NCI-H1417 (cell line): ENCODE measurements at regions not wholly inside any gene's neighbourhood (a gene's known extent, or its start where the extent isn't known, plus 50 kb on each side); places are given as distances from the start of the nearest gene placed in this dataset.
"Not testable (repeated sequence)": the region's sequence is repeated elsewhere in the genome, so short reads cannot be mapped to it uniquely, and the experiment has no call there.

ENCODE experiments used
- DNase-seq, 3 experiments: peaks; one replicate each; lab custom pipeline; 2025; lab: John Stamatoyannopoulos, UW

DNA sequence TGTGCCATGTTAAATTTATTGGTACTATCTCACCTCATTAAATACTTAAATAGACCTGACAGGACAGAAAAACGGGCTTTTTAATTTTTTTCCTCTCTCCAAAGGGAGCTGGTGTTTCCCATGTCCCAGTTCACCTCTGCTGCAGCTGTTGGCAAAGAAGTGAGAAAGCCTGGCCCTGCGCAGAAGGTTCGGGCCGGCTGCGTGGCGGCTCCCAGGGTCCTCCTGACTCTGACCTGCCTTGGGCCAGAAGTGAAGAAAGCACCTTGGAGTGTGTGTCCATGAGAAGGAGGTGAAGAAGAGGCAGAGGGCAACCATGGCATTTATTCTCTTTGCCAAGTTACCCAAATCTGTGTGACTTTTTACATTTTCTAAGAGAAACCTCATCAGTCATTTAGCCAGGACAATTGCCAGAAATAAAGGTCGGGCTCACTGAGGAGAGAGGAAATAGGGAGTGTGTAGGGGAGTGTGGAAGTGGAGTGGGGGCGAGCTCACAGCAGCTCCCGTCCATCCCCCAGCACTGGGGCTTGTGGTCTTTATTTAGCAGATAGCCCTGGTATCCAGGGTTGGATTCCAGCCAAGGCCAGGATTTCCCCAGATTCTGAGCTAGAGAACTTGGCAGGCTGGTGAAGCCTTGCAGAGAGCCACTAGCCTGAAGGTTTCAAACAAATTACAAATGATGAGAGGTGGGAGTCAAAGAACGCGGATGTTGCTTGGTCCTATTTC, 102.4 kb upstream of the CADM1 start:
- no peak for DNase-seq

DNA sequence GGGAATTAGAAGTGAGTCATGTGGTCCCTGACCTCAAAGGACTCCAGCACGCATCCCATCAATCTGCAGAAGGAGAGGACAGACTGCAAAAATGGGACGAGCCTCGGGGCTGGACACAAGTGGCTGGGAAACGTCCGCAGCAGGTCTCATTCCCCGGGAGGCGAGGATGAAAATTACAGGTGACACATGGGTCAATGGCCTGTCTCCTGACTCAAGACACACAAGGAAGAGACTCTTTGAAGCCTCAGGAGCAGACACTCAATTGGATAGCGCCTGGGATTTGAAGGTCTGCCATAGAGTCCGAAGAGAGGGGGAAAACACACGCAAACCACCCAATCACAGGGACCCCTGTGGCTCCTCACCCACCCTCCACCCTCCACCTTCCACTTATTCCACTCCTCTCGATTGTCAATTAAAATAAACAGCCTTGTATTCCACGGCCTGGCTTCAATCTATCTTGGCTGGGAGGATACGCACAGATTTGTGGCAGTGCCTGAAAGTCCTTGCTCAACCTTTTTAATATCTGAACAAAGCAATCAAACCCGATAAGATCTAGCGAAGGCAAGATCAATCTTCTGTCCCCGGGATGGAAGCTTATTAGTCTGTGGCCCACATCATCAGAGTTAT, 101.8 kb upstream of the CADM1 start:
- no peak for DNase-seq

DNA sequence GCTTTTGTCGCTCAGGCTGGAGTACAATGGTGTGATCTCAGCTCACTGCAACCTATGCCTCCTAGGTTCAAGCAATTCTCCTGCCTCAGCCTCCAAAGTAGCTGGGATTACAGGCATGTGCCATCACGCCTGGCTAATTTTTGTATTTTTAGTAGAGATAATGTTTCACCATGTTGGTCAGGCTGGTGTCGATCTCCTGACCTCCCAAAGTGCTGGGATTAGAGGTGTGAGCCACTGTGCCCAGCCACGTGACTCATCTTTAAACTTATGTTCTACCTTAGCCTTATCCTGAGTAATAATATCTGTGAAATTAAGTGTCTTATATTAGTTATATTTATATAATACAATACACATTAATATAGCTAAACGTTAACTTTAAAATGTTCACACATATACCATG, 101.2 kb upstream of the CADM1 start:
- not testable (repeated sequence) for DNase-seq

DNA sequence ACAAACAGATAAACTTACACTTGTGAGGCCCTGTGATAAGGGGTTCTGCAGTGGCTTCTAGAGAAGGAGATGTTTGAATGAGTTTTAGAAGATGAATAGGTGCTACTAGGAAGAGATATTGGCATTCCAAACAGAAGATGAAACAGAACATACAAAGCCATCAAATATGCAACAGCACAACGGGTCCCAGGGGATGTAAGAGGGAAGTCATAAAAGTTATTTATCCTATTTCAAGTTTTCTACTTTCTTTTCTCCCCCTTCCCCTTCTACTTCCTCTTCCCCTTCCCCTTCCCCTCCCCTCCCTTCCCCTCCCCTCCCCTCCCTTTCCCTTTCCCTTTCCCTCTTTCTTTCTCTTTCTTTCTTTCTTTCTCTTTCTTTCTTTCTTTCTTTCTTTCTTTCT, 94.9 kb upstream of the CADM1 start:
- DNase-seq = no peak

DNA sequence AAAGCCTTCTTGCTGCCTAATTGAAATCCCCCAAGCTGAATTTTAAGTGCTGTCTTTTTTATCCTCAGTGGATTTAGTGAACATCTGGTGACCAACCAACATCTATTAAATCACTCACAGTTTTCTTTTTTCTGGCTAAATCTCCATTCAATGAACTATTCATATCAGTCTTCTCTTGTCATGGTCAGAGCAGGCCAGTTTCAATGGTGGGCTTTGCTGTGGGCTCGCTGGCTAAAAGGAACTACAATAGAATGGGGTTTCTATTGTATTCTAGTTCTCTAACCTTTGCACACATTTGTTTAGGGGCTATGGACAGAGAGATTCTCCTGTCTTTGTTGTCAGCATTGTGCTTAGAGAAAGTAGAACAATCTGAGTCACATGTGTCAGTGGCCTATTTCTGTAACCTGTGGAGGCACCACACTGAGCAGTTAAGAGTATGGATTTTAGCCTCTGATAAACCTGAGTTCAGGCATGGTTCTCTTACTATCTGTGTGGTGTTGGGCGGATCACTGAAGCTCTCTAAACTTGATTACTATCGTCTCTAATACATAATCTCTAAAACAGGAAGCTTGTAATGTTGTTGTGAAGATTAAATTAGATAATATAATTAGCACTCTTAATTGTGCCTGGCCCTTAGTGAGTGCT, 94.2 kb upstream of the CADM1 start:
- no peak for DNase-seq

DNA sequence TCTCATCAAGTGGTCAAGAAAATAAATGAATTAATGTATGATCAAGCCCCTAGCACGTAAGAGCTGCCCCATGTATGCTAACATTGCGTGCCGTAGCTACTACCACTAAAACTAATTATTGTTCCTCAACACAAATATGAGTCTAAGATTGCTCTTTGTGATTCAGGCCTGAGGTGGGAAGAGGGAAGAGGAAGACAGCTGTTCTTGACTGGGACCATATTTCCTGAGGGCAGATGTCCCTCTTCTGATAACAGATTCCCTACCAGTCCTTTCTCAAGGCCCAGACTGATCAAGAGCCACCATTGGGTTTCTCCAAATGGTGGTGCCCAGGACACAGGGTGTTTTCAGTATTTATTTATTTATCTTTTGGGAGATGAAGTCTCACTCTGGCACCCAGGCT, 87.2 kb upstream of the CADM1 start:
- no peak for DNase-seq

DNA sequence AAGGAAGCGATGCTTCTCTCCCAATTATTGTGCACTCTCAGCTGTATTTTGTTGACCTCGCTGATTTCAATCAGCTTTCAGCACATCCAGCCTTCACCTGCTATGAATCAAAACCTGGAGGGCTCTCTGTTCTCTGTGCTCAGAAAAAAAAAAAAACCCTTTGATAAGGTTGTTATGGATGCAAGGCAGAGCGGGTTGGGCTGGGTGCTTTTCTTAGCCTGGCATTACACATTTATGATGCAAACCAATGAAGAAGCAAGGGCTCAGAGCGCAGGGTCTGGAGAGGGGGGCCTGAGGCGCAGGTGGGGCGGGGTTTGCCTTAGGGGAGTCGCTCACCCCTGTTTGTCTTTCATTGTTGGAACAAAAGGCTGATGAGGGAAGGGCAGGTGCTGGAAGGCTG, 86.0 kb upstream of the CADM1 start:
- DNase-seq = peak; percentile 13 to 95 (median 84)

DNA sequence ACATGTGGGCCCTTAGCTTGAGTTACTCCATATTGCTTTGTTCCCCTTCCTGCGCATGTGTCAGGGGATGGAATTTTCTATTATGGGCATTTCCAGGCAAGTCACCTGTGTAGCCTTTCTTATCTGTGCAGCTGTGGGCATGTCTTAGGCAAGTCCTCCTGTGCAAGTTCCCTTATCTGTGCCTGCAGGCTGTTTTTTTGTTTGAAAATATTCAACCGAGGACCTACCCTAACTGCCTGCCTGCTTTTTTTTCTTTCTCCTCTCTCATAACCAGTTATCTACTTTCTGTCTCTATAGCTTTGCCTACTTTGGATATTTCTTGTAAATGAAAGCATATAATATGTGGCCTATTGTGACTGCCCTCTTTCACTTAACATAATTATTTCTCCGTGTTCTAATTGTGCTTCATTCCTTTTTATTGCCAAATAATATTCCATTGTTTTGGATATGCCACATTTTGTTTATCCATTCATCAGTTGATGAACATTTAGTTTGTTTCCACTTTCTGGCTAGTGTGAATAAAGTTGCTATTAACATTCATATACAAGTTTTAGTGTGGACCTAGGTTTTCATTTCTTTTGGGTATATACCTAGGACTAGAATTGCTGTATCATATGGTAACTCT, 83.6 kb upstream of the CADM1 start:
- no peak for DNase-seq

DNA sequence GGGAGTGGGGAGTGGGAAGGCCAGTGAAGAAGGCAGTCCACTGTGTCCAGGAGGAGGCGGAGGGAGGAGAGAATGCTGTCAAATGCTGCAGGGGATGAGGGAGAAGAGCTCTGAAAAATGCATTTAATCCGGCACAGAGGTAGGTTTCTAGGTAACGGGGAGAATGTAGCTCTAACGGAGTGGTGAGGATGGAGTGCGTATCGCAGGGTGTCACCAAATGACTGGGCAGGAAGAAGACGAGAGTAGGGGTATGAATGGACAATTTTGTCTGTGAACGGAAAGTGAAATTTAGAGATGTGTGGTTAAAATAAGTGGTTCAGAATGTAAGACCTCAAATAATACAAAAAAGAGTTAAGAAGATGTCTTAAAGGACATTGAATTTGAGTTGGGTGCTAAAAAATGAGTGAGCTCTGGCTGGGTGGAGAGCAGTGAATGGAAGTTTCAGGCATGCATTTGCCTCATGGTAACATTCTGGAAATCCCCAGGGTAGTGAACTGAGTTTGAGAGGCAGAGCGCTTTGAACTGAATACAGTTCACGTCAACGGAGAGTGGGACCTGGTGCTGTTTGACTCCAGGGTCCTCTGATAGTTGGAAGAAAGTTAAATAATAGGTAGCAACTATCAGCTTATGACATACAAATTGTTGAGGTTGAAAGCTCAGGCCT, 81.3 kb upstream of the CADM1 start:
- DNase-seq = no peak

DNA sequence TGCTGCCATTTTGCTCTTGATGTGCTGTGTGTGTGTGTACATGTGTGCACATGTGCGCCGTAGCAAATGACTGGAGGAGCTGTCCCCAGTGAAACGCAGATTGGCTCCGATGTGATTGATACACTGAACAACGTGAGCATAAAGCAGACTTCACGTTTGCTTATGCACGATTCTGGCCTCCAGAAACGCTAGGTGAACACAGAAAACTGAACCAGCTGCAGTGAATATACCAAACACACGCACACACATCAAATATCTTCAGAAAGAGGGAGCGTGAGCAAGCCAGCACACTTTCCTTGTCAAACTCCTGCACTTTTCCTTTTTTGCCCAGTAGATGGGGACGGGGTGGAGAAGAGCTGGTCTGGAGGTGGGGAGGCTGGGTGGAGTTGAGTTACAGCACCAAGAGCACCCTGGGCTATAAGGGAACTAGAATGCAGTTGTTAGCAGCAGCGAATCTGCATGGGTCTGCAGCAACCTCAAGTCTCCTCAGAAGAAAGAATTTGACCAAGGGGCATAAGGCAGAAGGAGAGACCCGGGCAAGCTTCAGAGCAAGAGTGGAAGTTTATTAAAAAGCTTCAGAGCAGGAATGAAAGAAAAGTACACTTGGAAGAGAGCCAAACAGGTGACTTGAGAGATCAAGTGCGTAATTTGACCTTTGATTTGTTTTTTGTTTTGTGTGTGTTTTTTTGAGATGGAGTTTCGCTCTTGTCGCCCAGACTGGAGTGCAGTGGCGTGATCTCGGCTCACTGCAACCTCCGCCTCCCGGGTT, 77.8 kb upstream of the CADM1 start:
- DNase-seq = peak; percentile 70 to 91 (median 72)

DNA sequence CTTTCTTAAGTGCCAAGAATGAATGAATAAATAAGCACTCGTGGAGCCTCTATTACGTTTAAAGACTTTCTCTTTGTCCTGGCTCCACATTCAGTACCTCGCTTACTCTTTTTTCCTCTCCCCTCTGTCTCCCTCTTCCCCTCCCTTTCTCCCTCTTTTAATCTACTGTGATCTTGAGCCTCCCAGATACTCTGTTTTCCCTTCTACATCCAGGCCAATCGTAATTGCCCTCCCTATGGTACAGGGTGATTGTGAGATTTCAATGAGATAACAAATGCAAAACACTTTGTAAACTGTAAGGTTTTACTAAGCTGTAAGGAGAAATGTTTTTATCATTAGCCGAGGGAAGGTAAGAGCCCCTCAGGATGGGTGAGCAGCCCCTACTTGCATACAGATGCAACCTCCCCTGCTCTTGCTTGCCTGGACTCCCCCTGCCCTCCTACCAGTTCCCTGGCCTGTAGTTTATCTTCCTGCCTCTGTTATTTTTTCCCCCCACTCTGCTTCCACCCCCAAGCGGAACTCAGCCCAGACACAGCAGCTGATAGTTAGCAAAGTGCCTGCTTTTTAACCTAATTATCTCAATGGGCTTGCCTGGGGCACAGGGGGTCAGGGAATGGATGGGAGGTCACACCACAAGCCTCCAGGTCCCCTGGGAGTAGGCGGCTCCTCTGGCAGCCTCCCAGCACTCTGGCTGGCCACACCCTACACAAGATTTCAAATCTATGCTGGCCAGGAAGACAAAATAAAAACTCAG, 76.9 kb upstream of the CADM1 start:
- peak; percentile 57 to 92 (median 69) for DNase-seq

DNA sequence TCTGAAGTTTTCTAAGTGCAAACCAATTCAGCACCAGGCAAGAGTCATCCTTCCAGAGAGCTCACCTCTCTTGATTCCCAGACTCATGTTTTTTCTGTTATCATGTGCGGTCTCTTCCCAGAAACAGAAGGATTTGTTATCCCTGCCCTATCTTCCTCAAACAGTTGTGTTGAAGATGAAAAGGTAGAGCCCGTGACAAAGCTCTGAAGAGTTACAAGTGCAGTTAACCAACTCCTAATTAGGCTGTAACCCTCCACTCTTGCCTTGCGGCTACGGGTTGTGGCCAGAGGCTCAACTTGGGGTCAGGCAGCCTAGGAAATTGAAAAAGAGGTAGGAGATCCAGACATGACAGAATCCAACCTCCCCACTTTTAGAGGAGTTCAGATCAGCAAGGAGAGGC, 76.2 kb upstream of the CADM1 start:
- DNase-seq = no peak

DNA sequence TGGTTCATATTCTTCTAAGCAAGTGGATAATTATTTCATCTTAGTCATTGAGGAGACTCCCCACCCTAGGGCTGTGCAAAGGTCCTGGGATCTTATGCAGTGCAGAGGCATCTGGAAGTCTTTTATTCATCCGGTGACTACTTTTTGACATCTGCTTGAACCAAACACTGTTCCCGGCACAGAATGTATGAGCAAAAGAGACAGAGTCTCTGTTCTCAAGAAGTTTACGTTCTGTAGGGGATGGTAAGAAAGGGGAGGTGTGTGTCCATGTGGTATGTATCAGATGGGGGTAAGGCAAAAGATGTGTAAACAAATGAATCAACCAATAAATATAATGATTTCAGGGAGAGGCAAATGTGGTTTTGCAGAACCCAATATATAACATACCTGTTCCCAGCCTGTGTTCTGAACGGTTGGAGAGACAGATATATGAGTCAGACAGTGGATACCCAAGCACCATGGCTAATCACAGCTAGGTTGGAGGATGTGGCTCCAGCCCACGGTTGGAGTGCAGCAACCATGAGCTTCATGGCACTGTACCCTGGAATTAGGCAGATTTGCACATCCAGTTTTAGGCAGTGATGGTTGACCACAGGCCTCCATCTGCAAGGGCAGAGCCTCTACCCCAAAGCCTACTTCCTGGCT, 75.1 kb upstream of the CADM1 start:
- no peak for DNase-seq

DNA sequence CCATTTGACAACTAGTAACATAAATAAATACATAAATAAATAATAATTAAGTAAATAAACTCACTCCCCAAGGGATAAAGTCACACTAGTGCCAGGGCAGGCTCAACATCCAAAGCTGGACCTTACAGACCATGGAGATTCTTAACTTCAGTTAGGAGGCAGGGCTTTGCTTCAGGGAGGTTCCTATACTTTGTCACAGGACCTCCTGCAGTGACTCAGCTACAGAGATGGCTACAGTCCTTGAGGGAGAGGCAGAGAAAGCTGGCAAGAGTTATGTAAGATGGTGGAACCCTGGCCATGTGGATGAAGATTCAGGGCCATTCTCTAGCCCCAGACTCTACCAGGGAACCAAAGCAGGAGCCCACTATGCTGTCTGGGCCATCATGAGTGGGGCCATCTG, 74.1 kb upstream of the CADM1 start:
- DNase-seq = no peak

DNA sequence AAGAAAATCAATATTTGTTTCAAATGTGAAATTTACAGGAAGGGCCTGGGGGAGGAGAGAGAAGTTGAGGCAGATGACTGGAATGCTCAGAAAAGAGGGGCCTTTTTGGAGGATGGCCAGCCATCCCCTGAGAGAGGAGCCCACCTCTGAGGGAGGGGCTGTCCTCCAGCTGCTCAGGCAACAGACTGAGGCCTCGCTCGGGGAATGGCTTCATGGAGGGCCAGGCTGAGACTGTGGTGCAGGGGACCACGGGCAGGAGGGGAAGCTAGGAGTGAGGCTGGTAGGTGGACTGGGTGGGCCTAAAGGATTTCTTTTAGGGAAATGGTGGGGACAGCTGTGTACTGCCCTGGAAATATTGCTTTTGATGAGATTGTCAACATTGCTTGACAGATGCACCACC, 73.5 kb upstream of the CADM1 start:
- DNase-seq = no peak

DNA sequence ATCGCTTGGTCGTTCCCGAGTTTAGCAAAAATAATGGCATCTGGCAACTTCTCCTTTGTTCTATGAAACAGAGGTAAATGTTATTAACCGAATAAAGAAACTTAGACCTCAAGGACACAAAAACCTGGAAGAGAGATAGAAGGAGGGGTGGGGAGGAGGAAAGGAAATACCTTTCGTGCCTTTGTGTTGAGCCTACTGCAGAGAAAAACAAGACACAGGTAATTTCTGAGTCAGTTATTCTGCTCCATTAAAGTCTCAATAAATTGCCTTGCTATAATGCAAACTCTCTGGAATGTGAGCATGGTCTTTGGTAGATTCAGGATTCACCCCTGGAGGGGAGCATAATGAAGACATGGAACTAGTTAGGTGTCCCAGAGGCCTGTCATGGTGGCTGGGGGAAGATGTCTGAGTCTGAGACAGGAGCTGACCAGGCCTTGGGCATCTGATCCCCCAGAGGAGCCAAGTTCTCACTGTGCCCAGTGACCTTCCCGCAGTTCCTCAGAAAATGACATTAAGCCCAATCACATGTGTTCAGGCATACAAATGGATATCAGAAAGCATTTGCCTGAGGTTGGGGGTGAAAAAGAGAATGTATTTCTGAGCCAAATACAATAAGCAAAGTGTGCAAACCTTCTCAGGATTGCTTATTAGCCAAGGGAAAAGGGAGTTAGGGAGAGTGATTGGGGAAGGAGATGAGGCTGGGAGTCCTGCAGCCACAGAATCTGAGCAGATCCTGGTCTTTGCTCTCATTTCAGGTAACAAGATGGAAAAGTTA, 72.6 kb upstream of the CADM1 start:
- no peak for DNase-seq

DNA sequence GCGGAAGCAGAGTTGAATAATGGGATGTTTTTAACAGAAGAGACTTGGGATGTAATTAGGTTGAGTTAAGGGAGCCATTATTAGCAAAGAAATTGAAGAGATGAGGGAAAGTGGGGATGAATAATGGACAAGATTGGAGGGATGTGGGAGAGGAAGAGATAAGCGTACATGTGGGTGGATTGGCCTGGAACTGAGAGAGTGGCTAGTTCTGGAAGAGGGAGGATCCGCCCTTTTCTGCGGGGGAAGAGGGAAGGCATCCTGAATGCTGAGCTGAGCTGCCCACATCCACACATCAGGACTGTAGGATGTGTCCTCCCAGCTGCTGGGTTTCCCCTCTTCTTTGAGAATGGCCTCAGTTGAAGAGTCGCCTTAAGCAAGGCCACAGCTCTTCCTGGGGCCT, 68.3 kb upstream of the CADM1 start:
- DNase-seq = no peak

DNA sequence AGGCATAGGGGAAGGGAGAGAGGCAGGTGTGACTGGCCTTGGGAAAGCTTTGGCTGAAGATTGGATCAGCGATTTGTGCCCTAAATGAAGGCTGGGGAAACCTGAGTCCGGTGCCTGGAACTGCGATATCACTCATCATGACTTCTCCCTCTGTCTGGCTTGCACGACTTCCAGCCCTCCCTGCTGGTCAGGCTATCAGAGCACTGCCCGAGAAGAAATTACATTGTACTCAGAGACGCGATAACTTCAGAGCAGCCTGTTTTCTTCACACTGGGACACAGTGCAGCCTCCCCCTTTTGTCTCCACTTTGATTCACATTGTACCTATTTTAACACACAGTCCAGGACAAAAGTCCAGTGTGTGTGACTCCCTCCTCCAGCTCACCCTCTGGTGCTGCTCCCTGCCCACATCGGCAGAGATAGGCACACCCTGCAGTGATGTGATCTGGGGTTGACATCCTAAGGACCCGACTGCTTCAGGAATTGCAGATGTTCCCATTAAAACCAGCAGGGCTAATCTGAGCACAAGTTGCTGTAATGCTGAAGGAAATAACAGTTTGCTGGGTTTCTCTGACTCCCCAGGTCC, 62.1 kb upstream of the CADM1 start:
- DNase-seq = no peak

DNA sequence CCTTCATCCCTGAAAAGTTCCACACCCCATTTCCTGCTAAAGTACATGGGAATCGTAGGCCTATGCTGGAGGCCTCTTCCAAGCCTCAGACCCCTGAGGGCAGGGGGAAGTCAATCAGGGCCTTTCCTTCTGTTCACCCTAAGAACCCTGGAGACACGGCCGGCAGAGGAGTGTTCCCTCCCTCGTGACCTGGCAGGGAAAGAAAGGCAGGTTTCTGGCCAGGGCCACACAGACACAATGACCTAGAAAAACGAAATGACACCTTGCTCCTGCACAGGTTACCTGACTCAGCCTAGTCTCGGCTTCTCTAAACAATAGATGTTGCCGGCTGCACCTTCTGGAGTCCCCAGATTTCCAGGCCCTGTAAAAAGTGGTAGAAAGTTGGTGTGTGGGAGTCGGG, 60.6 kb upstream of the CADM1 start:
- no peak for DNase-seq
